H9 (cell line): ENCODE measurements at regions not wholly inside any gene's neighbourhood (a gene's known extent, or its start where the extent isn't known, plus 50 kb on each side); places are given as distances from the start of the nearest gene placed in this dataset.

Source experiments
- DNase-seq: peaks from one replicate; pipeline ENCODE4 v3.0.0-alpha.2; 2017
- H2AFZ ChIP-seq: one replicate; pipeline ENCODE4 v1.6.1; 2013; ENCODE audit warnings: mild to moderate bottlenecking, low read length, control low read depth, moderate library complexity
- H2AK5ac ChIP-seq: 2 replicates; pipeline ENCODE4 v1.6.1; 2013; ENCODE audit warnings: low read length, control low read depth, mixed read lengths; ENCODE audit not compliant: insufficient read length
- H2BK120ac ChIP-seq: one replicate; pipeline ENCODE4 v1.6.1; 2013; ENCODE audit warnings: low read depth, mild to moderate bottlenecking, low read length, control low read depth, inconsistent platforms; ENCODE audit not compliant: poor library complexity, severe bottlenecking
- H2BK12ac ChIP-seq: 2 replicates; pipeline ENCODE4 v1.6.1; 2013; ENCODE audit warnings: low read length, control low read depth, mixed read lengths, low read depth; ENCODE audit not compliant: insufficient read length
- H2BK15ac ChIP-seq: 2 replicates; pipeline ENCODE4 v1.6.1; 2013; ENCODE audit warnings: low read depth, low read length, control low read depth
- H2BK20ac ChIP-seq: one replicate; pipeline ENCODE4 v1.6.1; 2013; ENCODE audit warnings: low read depth, mild to moderate bottlenecking, low read length, control low read depth, inconsistent platforms; ENCODE audit not compliant: poor library complexity, severe bottlenecking
- H2BK5ac ChIP-seq: 2 replicates; pipeline ENCODE4 v1.6.1; 2013; ENCODE audit warnings: low read length, control low read depth, mixed read lengths; ENCODE audit not compliant: insufficient read length
- H3K14ac ChIP-seq: 2 replicates; pipeline ENCODE4 v1.6.1; 2013; ENCODE audit warnings: low read length, control low read depth; ENCODE audit not compliant: insufficient read depth
- H3K18ac ChIP-seq: 2 replicates; pipeline ENCODE4 v1.6.1; 2013; ENCODE audit warnings: low read depth, mild to moderate bottlenecking, mixed read lengths, low read length, control low read depth; ENCODE audit not compliant: insufficient read length
- H3K23ac ChIP-seq: 2 replicates; pipeline ENCODE4 v1.6.1; 2013; ENCODE audit warnings: low read length, control low read depth, mixed read lengths, low read depth; ENCODE audit not compliant: insufficient read length
- H3K23me2 ChIP-seq: 2 replicates; pipeline ENCODE4 v1.6.1; 2013; ENCODE audit warnings: low read depth, mild to moderate bottlenecking, mixed read lengths, low read length, control low read depth; ENCODE audit not compliant: insufficient read length, poor library complexity, severe bottlenecking
- H3K27ac ChIP-seq: 2 replicates; pipeline ENCODE4 v1.5.1; 2013; ENCODE audit warnings: low read length, control low read depth, mixed read lengths, low read depth; ENCODE audit not compliant: insufficient read length
- H3K27me3 ChIP-seq: 2 replicates; pipeline ENCODE4 v1.6.1; 2013; ENCODE audit warnings: low read length, control low read depth, inconsistent platforms; ENCODE audit not compliant: insufficient read depth
- H3K4ac ChIP-seq: 2 replicates; pipeline ENCODE4 v1.6.1; 2013; ENCODE audit warnings: low read depth, mild to moderate bottlenecking, control low read depth, inconsistent platforms, low read length, moderate library complexity
- H3K4me1 ChIP-seq: 2 replicates; pipeline ENCODE4 v1.6.1; 2013; ENCODE audit warnings: low read length, control low read depth, inconsistent platforms; ENCODE audit not compliant: insufficient read depth
- H3K4me2 ChIP-seq: 2 replicates; pipeline ENCODE4 v1.6.1; 2013; ENCODE audit warnings: low read length, control low read depth, mixed read lengths; ENCODE audit not compliant: insufficient read length, insufficient read depth
- H3K56ac ChIP-seq: 2 replicates; pipeline ENCODE4 v1.6.1; 2013; ENCODE audit warnings: low read depth, mild to moderate bottlenecking, mixed read lengths, low read length, control low read depth; ENCODE audit not compliant: insufficient read length
- H3K79me1 ChIP-seq: 2 replicates; pipeline ENCODE4 v1.6.1; 2013; ENCODE audit warnings: low read depth, mild to moderate bottlenecking, moderate library complexity, low read length, control low read depth, inconsistent platforms; ENCODE audit not compliant: insufficient read depth, poor library complexity, severe bottlenecking
- H3K79me2 ChIP-seq: 2 replicates; pipeline ENCODE4 v1.6.1; 2013; ENCODE audit warnings: low read length, control low read depth, inconsistent platforms; ENCODE audit not compliant: insufficient read depth
- H3K9ac ChIP-seq: 2 replicates; pipeline ENCODE4 v1.6.1; 2013; ENCODE audit warnings: low read length, control low read depth, mixed read lengths; ENCODE audit not compliant: insufficient read length; ENCODE audit errors: extremely low read depth
- H3K9me3 ChIP-seq: one replicate; pipeline ENCODE4 v1.6.1; 2013; ENCODE audit warnings: low read depth, low read length, inconsistent platforms; ENCODE audit not compliant: control insufficient read depth
- H3T11ph ChIP-seq: one replicate; pipeline ENCODE4 v1.6.1; 2013; ENCODE audit warnings: mild to moderate bottlenecking, low read length, control low read depth, inconsistent platforms
- H4K20me1 ChIP-seq: one replicate; pipeline ENCODE4 v1.6.1; 2013; ENCODE audit not compliant: control insufficient read depth, insufficient read length, insufficient read depth
- H4K5ac ChIP-seq: 2 replicates; pipeline ENCODE4 v1.6.1; 2013; ENCODE audit warnings: low read depth, mild to moderate bottlenecking, mixed read lengths, low read length, control low read depth; ENCODE audit not compliant: insufficient read length
- H4K8ac ChIP-seq: replicated peaks from 2 replicates; pipeline ENCODE4 v1.6.1; 2013; ENCODE audit warnings: low read length, control low read depth, mixed read lengths, low read depth; ENCODE audit not compliant: insufficient read length
- H4K91ac ChIP-seq: 2 replicates; pipeline ENCODE4 v1.6.1; 2013; ENCODE audit warnings: low read depth, mild to moderate bottlenecking, moderate library complexity, mixed read lengths, low read length, control low read depth; ENCODE audit not compliant: insufficient read length
- H3K27ac Mint-ChIP-seq, 3 experiments: 2 replicates in 2 of 3; 3 replicates in 1 of 3; pipeline ENCODE4 v1.8.0; 2020 to 2021; ENCODE audit warnings: mixed read lengths in 3 of 3, mild to moderate bottlenecking in 1 of 3, moderate library complexity in 1 of 3
- H3K27me3 Mint-ChIP-seq: 2 replicates; pipeline ENCODE4 v1.8.0; 2021; ENCODE audit warnings: low read depth, mild to moderate bottlenecking, moderate library complexity, mixed read lengths
- H3K36me3 Mint-ChIP-seq, 3 experiments: 2 replicates in 2 of 3; 3 replicates in 1 of 3; pipeline ENCODE4 v1.8.0; 2020 to 2021; ENCODE audit warnings: low read depth in 3 of 3, mixed read lengths in 3 of 3; ENCODE audit not compliant: insufficient read depth in 1 of 3
- H3K4me1 Mint-ChIP-seq, 2 experiments: 2 replicates each; pipeline ENCODE4 v1.8.0; 2020; ENCODE audit warnings: mixed read lengths in 2 of 2
- H3K4me3 Mint-ChIP-seq, 2 experiments: 2 replicates in 1 of 2; 3 replicates in 1 of 2; pipeline ENCODE4 v1.8.0; 2020 to 2021; ENCODE audit warnings: mild to moderate bottlenecking in 2 of 2, mixed read lengths in 2 of 2, moderate library complexity in 1 of 2
- H3K9me3 Mint-ChIP-seq, 2 experiments: 2 replicates in 1 of 2; 3 replicates in 1 of 2; pipeline ENCODE4 v1.8.0; 2020; ENCODE audit warnings: mild to moderate bottlenecking in 2 of 2, mixed read lengths in 2 of 2, moderate library complexity in 1 of 2
- WGBS: extraction: QIAGEN DNeasy Blood & Tissue Kit; methylation state at CpG from one replicate; pipeline ENCODE4 v1.1.7; 2013; ENCODE audit warnings: missing lambda C conversion rate, low lambda C conversion rate, mixed read lengths; ENCODE audit not compliant: insufficient read length; ENCODE audit errors: extremely low coverage; 5-methylcytosine and 5-hydroxymethylcytosine counted together
- TF ChIP-seq, protein P1 (sequence below): fragments of 200-600 bp; sonication (generic); conservative IDR thresholded peaks from 3 replicates; pipeline ENCODE4 v1.8.0; 2021; ENCODE audit warnings: antibody characterized with exemption, mild to moderate bottlenecking

DNA sequence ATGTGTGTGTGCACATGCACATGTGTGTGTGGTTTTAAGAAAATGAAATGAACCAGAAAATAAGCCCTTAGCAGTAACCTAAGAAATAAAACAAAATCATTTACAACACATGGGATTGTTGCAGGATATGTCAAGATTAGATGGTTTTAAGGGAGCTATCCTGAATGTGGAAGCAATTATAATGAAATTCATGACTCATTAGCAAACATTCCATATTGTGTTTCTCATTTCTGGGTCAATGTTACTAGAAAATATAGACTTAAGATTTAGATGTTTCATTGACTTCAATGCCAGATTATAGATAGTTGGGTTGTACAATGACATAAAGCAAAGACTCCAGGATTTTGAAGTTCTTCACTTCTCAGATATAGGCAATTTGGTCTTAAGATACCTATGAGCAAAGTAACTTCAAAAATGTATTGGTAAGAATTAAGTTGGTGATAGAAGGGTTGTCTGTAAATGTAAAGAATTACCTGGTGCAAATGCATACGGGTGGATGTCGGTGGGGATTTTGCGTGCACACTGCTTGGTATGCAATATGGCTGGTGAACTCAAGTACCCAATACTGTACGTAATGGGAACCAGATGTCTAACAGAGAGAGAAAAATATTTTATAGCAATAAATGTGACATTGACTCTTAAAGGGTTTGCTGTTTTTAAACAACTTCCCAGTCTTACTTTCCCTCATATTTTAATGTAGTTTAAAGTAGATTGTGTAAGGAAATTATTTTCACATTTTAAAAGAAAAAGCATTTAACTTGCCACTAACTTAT is 53.9 kb upstream of the NR2F2 start:
- Mint-ChIP-seq H3K4me1 (no peaks in the 10 kb centered on the region), H3K36me3 (peaks cover 0 to 3% (median 0%) of the 10 kb centered on the region in 3 experiments; a peak in 2 of 7 replicates), H3K9me3 (peaks cover 2 to 3% of the 10 kb centered on the region in 2 experiments; a peak in 4 of 5 replicates), H3K27me3 (peaks cover 7% of the 10 kb centered on the region), H3K4me3 (no peak overlapping the region; a peak in 1 of 5 replicates), H3K27ac (no peak overlapping the region)
- Histone ChIP-seq H3K56ac (no peak overlapping the region), H2AK5ac (no peak overlapping the region), H3K23ac (no peak overlapping the region), H2BK15ac (no peak overlapping the region), H3K4me1 (no peaks in the 10 kb centered on the region), H3K79me2 (no peaks in the 10 kb centered on the region), H3K9me3 (no peaks in the 10 kb centered on the region), H4K5ac (no peak overlapping the region), H2BK20ac (no peak overlapping the region), H3K79me1 (no peaks in the 10 kb centered on the region), H3K27me3 (no peaks in the 10 kb centered on the region), H2BK120ac (no peak overlapping the region), H4K91ac (no peak overlapping the region), H3K27ac (no peak overlapping the region), H4K20me1 (no peaks in the 10 kb centered on the region), H4K8ac (no peak overlapping the region), H2BK5ac (no peak overlapping the region), H3K23me2 (no peaks in the 10 kb centered on the region), H2AFZ (no peak overlapping the region), H3T11ph (no peak overlapping the region), H3K4ac (no peak overlapping the region), H3K14ac (no peak overlapping the region), H3K4me2 (no peak overlapping the region), H3K9ac (no peak overlapping the region), H3K18ac (no peak overlapping the region), H2BK12ac (no peak overlapping the region)
- DNase-seq = no peak
- TF ChIP-seq, protein P1, sequence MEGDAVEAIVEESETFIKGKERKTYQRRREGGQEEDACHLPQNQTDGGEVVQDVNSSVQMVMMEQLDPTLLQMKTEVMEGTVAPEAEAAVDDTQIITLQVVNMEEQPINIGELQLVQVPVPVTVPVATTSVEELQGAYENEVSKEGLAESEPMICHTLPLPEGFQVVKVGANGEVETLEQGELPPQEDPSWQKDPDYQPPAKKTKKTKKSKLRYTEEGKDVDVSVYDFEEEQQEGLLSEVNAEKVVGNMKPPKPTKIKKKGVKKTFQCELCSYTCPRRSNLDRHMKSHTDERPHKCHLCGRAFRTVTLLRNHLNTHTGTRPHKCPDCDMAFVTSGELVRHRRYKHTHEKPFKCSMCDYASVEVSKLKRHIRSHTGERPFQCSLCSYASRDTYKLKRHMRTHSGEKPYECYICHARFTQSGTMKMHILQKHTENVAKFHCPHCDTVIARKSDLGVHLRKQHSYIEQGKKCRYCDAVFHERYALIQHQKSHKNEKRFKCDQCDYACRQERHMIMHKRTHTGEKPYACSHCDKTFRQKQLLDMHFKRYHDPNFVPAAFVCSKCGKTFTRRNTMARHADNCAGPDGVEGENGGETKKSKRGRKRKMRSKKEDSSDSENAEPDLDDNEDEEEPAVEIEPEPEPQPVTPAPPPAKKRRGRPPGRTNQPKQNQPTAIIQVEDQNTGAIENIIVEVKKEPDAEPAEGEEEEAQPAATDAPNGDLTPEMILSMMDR = no peak
- WGBS = no CpG with 5 or more reads among the region's 4 CpGs
